ENCODE measurements at regions not wholly inside any gene's neighbourhood (a gene's known extent, or its start where the extent isn't known, plus 50 kb on each side); places are given as distances from the start of the nearest gene placed in this dataset.

DNA sequence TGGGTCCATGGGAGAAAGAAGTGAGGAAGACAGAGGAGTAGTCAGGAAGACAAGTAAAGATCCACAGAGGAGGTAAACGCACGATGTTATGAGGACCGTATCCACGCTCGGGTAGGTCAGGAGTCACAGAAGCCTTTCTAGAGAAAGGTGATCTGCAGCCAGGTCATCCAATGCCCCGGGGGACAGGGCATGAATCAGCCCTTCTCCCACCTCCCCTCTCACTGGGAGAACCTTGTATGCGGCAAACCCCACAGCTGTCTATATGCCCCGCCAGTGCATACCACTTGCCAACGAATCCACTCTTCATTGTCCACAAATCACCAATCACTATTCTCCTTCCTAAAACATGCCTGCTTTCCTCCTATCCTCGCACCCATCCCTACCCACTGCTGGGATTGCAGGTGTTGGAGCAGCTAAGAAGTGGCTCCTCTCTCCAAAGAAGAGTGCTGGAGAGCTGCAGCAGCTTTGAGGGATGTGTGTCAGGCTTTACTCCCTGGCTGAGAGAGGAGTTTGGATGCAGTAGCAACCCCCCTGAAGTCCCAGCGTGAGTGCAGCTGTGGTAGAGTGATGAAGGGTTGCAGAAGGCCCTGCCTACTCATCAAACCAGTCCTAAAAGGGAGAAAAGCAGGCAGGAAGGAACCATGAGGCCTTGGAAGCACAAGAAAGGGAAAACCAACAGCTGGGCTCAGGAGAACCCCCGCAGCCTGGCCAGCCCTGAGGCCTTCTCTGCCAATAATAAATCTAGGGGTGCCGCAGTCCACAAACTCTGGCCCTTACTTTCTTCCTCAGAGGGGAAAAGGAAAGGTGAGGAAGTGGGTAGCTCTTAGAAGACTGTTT is 102.2 kb upstream of the GADD45A start:
- DNase-seq (ENCODE audit: low read depth), result peak; percentile 60

GRCh38 chr1:67583462-67583950 is 101.5 kb upstream of the GADD45A start:
- peak; percentile 64 for DNase-seq (ENCODE audit: low read depth)

GRCh38 chr1:67584938-67585337 is 100.1 kb upstream of the GADD45A start:
- DNase-seq (ENCODE audit: low read depth), result no peak

GRCh38 chr1:67586596-67586995 is 98.4 kb upstream of the GADD45A start:
- peak; percentile 54 for DNase-seq (ENCODE audit: low read depth)

GRCh38 chr1:67588178-67588855 is 96.7 kb upstream of the GADD45A start:
- no peak for DNase-seq (ENCODE audit: low read depth)

GRCh38 chr1:67589519-67590233 is 95.3 kb upstream of the GADD45A start:
- DNase-seq (ENCODE audit: low read depth), result no peak

DNA sequence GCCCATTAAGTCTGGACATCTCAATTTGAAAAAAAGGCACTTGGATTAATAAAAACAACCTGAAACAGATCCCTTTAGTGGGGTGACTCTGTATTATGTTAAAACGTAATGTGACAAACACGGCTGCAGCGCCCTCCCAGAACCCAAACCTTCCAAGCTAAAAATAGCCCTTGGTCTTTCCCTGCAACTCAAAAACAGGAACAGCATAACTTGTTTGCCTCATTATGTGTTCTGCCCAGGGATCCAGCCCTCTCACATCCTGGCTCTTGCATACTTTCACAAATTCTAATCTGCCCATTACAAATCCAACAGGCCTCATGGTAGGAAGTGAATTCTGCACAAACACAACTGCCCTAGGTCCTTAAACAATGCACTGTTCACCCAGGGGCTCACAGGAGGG is 94.7 kb upstream of the GADD45A start:
- peak; percentile 72 for DNase-seq (ENCODE audit: low read depth)

GRCh38 chr1:67594764-67595163 is 90.2 kb upstream of the GADD45A start:
- DNase-seq (ENCODE audit: low read depth), result no peak

DNA sequence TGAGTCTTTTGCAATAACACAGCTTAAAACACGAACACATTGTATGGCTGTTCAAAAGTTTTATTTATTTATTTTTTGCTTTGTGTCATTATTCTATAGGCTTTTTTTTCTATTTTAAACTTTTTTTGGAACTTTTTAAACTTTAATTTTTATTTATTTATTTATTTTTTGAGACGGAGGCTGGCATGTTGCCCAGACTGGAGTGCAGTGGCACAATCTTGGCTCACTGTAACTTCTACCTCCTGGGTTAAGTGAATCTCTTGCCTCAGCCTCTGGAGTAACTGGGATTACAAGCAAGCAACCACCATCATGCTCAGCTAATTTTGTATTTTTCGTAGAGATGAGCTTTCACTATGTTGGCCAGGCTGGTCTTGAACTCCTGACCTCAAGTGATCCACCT is 88.3 kb upstream of the GADD45A start:
- DNase-seq (ENCODE audit: low read depth), result no peak

DNA sequence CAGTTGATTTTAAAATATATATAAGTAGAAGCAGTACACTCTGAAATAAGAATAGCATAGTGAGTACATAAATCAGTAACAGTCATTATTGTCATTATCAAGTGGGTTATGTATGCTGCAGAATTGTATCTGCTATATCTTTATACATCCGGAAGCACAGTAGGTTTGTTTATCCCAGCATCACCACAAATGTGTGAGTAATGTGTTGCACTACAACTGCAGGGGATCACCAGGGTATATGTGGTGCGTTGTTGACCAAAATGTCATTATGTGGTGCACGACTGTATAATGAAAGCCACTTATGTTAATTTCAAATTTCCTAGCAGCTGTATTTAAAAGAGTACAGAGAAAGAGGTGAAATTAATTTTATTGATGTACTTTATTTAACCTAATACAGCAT is 87.7 kb upstream of the GADD45A start:
- DNase-seq (ENCODE audit: low read depth), result no peak

DNA sequence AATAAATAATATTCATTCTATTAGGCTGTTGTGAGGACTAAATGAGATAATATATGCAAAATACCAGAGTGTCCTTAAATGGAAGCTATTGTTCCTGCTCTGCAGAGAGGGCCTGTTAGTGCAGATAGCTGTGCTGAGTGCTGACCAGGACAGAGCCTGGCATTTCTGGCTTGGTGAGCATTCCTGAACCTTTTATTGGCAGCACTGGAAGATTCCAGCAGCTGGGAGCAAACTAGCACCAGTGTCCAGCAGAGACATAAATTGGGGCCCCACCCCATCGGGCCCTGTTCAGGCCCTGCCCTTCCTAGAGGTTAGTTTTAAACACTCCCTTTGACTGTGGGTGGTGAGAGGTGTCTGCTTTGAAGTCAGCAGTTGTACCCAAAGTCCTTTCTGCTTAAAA is 85.9 kb upstream of the GADD45A start:
- DNase-seq (ENCODE audit: low read depth), result peak; percentile 73

- no peak for DNase-seq (ENCODE audit: low read depth)
Observed at GRCh38 chr1:67601539-67601938, 83.5 kb upstream of the GADD45A start.

DNA sequence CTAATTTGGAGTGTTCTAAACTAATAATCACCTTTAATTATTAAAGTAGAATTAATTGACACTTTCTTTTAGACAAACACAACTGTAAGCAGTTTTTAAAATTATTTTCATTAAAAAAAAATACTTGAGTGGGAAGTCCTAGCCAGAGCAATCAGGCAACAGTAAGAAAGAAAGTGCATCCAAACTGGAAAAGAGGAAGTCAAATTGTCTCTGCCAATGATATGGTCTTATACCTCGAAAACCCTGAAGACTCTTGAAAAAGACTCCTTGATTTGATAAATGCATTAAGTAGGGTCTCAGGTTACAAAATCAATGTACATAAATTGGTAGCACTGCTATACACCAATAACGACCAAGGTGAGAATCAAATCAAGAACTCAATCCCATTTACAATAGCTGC is 83.0 kb upstream of the GADD45A start:
- no peak for DNase-seq (ENCODE audit: low read depth)

GRCh38 chr1:67604778-67605177 is 80.2 kb upstream of the GADD45A start:
- DNase-seq (ENCODE audit: low read depth), result no peak

DNA sequence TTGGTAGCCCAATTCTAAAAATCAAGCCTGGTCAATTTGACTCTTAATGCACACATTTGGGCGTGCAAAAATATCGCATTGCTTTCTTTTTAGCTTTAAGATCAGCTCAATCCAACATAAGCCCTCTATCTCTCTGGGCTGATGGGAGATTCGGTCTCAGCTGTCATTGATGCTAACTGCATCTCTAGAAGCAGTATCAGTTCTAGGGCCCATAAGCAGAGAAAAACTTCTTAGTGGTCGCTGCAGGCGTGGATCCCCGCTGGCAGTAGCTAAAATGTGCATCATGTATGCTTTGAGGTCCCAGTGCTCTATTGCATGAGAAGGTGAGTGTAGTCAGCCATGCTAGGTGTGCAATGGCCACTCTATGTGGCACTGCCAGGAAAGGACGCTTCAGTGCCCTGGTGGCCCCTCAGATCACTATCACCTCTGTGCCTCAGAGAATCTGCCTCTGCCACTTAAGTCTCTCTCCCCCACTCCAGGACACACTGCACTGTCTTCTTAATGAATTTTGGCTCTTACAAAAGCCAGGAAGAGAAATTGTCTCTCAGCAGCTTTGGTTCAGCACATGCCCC is 79.7 kb upstream of the GADD45A start:
- DNase-seq (ENCODE audit: low read depth), result no peak

GRCh38 chr1:67607286-67607685 is 77.7 kb upstream of the GADD45A start:
- no peak for DNase-seq (ENCODE audit: low read depth)

DNA sequence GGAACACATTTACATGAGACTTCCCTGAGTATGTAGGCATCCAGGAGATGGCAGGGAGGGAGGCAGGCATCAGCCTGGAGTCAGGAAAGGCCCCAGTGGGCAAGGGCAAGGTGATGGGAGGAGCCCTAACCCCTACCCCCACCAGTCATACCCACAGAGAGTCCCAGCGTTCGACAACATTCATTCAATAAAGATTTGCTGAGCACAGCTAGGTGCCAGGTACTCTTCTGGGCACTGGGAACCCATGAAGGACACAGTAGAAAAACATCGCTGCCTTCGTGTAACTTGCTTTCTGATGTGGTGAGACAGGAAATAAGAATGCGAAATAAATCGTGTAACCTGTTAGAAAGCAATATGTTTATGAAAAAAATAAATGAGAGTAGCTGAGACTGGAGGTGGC is 77.3 kb upstream of the GADD45A start:
- no peak for DNase-seq (ENCODE audit: low read depth)

DNA sequence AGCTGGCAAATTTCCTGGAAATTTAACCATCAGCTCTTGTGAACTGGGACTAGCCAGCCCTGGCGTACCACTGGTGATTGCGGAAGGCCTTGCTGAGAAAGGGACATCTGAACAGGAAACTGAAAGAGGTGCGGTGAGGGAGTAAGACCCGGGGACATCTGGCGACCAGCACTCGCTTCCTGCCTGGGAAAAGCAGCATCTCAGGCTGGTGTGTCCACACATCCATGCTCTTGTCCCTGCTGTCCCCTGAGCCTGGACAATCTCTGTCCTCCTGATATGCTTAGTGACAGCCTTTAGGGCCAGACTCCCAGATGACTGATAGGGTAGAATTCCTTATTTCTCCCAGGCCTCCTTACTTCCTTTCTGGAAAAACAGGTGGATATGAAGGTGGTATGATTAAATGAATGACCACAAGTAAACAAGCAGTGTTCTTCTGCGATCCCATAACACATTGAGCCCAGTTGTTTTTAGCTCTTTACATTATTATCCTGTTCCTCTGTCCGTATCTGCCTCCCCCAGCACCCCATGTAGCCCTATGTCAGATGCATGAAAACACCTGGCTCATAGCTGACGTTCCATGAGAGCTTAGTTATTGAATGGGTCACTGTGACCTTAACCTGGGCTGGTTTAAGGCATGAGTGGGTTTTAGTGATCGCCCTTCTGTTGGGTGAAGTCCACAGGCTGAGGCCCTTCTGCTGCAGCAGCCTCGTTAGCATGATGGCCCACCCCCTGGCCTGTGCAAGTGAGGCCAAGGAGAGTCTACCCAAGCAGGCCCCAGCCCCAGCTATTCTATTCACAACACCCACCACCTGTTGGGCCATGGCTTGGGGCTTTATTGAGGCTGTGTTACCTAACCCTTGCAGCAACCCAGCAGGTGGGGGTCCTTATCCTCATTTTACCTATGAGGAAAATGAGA is 76.1 kb upstream of the GADD45A start:
- no peak for DNase-seq (ENCODE audit: low read depth)

- no peak for DNase-seq (ENCODE audit: low read depth)
Observed at GRCh38 chr1:67609577-67610341, 75.2 kb upstream of the GADD45A start.

GRCh38 chr1:67610450-67610849 is 74.6 kb upstream of the GADD45A start:
- DNase-seq (ENCODE audit: low read depth), result no peak
